SHP77 (cell line): ENCODE measurements at regions not wholly inside any gene's neighbourhood (a gene's known extent, or its start where the extent isn't known, plus 50 kb on each side); places are given as distances from the start of the nearest gene placed in this dataset.

ENCODE experiments used
- DNase-seq, 2 experiments: peaks; one replicate each; lab custom pipeline; 2025; lab: John Stamatoyannopoulos, UW

DNA sequence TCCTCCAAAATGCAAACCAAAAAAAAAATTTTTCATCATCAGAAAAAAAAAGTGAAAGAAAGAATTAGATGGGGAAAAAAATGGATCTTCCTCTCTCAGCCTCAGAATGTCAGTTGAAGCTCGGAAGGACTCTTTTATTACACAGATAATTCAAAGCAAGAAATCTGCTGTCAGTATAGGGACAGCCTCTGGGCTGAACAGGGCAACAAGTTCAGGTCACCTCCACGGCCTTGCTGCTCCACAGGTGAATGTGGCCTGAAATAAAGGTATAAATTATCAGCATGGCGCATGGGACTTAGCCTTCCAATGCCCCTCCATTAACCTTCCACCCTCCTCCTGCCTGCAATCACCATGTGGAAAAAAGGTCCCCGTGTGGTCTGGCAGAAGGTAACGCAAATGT lies 316.8 kb upstream of the POU3F3 start:
- DNase-seq: no peak

DNA sequence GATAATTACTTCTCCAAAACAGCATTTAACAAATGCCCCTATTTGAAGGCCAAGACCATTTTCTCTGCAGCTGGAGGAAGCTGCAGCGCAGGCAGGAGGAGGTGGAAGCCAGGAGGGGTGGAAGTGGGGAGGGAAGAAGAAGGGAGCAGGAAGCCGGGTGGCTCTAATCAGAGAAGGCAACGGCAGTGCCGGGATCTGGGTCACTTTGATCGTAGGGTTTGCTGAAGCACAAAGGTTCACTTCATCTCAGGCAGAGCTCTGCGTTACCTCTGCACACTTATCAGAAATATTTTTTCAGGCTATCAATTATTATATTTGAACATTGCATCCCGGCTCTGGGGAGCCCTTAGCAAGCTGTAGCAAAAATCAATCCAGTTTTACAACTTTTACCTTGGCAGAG lies 315.8 kb upstream of the POU3F3 start:
- DNase-seq: no peak

DNA sequence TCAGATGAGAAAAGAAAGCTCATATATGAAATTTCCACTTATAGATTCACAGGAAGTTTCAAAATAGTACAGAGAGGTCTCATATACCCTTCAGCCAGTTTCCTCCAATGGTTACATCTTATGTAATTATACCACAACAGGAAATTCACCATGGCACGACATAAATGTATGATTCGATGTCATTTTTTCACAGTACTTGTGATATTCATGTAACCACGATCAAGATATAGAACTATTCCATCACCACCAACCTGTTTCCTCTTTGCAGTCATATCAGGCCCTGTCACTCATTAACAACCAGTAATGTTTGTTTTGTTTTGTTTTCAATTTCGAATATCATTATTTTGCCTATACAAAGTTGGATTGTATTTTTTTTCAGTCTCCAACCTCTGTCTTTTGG lies 314.3 kb upstream of the POU3F3 start:
- no peak for DNase-seq

DNA sequence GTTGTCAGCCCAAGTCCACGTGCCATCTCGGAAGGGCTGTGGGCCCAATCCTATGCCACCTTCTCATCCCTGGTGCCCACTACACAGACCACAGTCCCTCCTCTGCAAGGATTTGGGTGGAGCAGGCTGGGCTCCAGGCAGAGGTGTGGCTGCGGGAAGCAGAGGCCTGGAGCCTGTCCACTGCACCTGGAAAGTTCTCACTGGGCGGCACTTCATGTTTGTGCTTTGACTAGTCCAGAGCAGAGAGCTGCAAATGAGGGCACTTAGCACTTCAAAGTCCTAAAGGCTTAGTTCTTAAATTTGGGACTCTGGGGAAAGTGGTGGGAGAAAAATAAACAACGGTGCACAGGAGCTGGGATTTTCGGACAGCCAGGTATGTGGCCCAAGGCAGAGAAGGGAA lies 308.9 kb upstream of the POU3F3 start:
- no peak for DNase-seq

DNA sequence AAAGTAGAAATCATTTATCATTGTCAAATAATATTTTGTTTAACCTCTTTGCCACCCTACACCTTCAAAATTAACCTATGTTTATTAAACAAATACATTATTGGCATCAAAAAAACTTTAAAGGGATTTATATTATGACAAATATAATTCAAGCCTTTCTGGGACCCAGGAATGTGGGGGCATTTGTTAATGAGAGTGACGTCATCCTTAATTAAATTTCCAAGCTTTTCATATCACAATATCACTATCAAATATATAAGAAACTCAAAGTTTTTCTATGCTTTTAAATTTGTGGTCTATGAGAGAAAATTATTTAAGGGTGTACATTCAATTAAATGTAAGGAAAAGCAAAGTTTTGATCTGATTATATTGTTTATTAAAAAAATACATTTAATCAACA lies 307.4 kb upstream of the POU3F3 start:
- DNase-seq: no peak

DNA sequence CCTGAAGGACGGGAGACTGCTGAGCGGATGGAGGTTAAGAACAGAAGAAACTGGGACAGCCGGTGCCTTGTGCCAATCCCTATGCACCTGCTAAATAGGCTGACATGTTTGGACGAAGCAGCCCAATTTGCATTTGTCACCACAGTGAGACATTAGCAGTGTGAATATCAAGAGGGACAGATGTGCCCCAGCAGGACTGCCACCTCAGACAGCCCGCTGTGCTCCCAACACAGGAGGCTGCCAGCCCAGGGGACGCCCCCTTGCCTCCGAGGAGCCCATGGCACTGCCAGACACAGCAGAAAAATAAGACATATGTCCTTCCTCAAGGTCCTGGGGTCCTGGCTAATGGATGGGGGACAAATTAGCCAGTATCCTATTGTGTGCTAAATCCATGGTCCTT lies 306.7 kb upstream of the POU3F3 start:
- DNase-seq: no peak

DNA sequence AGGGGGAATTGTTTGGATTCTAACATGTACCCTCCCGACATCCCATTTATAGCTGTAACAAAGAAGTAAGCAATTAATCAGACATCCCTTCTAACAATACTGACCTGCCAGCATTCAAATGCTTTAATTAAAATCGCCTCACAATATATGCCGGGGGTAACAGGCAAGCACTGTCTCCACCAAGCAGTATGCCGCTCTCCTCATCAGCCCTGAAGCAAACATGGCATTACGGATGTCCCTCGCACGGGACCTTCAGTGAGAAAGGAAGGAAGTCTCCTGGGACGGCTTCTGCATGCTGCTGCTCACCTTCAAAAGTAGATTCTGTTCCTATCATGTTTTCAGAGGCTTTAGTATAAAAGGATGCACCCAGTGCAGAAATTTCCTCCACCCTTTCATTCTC lies 292.7 kb upstream of the POU3F3 start:
- DNase-seq: no peak

DNA sequence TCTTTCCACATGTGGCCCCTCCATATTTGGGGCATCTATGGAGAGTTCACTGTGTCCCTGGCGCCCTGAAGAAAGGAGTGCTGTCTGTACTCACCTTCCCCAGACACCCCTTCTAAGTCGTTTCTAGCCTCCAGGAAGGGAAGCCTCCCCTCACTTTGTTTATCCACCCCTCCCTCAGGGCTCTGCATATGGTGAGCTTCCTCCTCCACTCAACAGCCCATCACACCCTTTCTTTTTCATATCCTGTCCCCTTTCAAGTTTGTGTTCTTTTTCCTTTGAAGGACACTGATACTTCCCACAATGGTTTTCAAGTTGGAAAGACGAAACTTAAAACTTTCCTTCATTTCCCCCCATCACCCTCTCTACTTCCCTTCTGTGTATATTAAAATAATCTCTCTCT lies 291.4 kb upstream of the POU3F3 start:
- DNase-seq: no peak

DNA sequence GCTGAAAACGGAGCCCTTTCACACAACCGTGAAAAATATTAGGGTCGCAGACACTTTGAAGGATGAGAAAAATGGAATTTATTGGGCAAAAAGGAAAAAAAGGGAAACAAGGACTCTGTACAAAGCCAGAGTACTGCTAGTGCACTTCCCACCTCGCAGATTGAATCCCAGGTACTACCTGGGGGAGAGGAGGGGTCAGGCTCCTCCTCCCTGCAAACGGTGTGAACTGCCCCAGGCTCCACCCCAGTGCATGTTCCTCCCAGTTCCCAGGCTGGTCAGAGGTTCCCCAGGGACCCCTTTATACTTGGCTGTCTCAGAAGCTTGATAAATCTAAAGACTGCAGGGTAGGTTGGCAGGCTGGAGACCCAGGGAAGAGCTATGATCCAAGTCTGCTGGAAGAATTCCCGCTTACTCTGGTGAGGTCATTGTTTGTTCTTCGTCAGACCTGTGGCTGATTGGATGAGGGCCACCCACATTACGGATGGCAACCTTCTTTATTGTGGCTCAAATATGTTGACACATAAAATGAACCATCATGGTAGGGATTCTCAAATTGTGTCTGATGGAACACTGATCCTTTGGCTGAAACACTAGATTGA lies 290.4 kb upstream of the POU3F3 start:
- no peak for DNase-seq

DNA sequence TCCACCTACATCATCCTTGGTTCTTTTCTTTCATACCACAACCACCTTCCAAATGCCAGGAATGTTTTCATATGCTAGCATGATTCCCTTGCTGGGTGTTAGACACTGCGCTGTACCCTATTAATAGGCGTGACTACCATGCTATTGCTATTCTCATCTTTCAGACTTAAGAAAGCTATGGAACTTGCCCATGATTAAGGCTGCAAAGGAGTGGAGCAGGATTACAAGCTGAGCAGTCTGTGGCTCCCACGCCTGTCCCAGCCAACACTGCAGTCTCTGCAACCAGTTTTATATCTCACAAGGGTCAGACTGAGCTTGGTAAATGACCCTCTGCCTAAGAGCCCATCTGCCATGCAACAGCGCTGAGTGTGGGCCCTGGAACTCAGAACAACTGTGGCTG lies 285.7 kb upstream of the POU3F3 start:
- no peak for DNase-seq

DNA sequence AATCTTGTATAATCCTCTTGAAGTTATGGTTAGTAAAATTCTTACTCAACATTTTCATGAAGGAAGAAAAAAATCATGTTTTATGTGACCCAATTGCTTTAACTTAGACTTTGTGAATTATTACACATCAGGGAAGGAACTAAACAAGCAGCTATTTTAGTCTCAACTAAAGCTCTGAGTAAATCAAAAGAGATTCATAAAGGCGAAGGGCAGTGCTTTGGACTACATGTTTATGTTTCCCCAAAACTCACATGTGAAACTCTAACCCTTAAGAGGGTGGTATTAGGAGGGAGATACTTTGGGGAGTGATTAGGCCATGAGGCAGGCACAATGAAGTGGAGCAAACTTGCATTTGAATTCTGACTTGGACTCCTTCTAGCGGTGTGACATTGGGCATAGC lies 283.7 kb upstream of the POU3F3 start:
- DNase-seq: no peak

DNA sequence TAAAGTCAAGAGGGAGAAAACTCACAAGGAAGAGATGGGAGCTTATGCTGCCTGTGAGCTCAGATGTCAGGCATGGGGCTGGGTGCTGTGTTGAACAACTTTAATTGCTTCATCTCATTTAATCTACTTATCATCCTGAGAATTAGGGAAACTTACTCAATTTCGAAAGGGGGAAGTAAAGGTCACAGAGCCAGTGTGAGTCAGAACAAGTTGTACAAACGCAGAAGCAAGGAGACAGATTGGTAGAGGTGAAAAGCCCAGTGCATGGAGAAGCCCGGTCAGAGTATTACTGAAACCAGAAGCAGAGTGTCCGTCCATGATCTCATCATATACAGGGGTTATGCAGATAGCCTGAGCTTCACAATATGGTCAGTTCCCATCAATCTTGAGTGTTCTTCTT lies 281.1 kb upstream of the POU3F3 start:
- no peak for DNase-seq

DNA sequence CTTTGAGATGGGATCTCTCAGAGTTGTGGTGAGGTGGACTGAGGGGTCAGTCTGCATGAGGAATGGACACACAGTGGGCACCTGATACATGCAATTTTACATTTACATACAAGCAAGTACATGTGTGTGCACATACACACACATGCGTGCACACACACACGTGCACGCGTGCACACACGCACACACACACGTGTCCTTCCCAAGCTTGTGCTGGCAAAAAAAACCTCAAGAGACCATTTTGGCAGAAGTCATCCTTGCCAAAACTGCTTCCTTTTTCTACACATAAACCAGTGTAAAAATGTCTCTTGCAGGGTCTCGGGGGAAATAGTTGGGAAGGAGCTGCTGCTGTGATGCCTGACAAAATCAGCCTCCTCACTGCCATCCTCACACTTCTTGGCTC lies 279.5 kb upstream of the POU3F3 start:
- no peak for DNase-seq

DNA sequence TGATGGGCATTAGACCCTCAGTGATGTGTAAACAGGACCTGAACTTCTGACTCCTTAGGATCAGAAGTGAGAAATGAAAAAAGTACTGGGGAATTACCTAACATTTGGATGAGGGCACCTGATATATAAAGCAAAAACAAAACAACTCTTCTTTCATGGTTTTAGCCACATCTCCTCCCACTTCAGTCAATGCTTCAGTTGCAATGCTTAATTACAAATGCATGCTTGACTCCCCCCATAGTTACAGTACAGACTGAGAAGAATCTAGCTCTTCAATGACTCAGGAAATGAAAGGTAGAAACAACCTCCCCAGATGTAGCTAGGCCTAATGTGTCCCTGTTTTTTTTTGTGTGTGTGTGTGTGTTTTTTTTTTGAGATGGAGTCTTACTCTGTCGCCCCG lies 276.8 kb upstream of the POU3F3 start:
- no peak for DNase-seq

DNA sequence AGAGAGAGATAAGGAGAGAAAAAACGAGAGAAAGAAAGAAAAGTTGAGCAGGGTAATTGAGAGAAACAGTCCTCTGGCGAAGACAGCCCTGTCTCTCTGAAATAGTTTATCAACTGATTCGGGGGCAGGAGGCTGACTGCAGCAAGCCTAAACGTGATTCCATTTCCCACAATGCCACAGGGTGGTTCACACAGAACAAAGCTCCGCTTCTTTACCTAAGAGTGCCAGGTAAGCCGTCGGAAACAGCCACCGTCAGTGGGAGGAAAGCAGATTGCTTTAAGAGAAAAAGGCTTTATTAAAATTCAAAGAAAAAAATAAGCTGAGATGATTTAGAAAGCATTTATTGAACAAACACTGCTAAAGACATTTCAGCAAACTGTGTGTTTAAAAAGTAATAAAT lies 271.4 kb upstream of the POU3F3 start:
- DNase-seq: no peak

DNA sequence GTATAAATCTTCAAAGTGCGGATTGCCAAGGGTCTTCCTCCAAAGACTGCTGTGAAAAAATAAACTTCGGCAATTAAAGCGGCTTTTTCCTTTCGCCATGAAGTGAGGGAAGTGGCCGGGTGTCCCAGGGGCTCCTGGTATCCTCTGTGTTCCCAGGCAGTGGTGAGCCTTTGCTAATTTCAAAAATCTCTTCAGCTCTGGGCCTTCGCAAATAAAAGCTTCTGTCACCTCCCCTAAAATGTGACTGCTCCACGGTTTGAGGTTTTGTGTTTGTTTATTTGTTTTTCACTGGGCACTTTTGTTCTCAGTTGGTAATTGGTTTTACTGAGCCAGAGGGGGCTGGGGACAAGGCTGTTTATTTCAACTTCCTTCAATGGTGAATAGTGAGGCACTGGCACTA lies 270.1 kb upstream of the POU3F3 start:
- no peak for DNase-seq

DNA sequence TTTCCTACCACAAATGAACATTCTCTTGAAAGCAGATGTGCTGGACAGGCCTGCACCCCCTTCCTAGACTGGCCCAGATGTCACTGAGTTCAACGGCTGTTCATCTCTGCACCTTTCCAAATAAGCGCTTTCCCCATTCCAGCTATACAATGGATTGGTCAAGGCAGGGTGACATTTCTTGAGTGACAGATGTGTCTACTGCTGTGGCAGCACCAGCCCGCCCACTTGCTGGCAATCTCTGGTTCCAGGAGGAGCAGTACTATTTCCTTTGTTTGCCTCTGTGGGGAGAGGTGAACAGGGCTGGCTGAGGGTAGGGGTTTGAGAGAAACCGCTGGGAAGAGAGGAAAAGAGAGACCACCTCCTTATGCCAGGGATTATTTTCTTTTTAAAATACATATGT lies 269.5 kb upstream of the POU3F3 start:
- DNase-seq: no peak

DNA sequence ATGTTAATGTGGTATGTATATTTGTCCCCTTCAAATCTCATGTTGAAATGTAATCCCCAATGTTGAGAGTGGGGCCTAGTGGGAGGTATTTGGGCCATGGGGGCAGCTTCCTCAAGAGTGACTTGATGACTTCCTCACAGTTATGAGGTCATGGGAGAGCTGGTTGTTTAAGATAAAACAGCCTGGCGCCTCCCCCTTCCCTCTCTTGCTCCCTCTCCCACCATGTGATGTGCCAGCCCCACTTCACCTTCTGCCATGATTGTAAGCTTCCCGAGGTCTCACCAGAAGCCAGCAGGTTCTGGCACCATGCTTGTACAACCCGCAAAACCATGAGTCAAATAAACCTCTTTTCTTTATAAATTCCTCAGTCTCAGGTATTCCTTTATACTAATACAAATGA lies 258.3 kb upstream of the POU3F3 start:
- no peak for DNase-seq

DNA sequence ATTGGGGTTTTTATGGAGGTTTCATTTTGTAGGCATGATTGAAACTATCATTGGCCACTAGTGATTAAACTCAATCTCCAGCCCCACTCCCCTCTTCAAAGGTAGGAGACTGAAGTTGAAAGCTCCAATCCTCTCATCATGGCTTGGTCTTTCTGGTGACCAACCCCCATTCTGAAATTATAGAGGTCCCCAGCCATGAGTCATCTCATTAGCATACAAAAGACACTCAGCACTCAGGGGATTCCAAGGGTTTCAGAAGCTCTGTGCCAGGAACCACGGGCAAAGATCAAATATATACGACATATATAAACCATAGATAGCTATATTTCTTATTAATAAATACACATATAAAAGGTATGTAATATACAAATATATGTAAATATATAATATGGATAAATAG lies 256.0 kb upstream of the POU3F3 start:
- DNase-seq: no peak

DNA sequence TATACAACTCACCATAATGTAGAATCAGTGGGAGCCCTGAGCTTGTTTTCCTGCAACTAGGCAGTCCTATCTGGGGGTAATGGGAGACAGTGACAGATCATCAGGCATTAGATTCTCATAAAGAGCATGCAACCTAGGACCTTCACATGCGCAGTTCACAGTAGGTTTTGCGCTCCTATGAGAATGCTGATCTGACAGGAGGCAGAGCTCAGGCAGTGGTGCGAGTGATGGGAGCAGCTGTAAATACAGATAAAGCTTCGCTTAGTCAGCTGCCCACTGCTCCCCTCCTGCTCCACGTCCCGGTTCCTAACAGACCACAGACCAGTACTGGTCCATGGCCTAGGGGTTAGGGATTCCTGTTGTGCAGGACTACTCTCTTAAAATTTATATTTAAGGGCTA lies 255.3 kb upstream of the POU3F3 start:
- DNase-seq: no peak

DNA sequence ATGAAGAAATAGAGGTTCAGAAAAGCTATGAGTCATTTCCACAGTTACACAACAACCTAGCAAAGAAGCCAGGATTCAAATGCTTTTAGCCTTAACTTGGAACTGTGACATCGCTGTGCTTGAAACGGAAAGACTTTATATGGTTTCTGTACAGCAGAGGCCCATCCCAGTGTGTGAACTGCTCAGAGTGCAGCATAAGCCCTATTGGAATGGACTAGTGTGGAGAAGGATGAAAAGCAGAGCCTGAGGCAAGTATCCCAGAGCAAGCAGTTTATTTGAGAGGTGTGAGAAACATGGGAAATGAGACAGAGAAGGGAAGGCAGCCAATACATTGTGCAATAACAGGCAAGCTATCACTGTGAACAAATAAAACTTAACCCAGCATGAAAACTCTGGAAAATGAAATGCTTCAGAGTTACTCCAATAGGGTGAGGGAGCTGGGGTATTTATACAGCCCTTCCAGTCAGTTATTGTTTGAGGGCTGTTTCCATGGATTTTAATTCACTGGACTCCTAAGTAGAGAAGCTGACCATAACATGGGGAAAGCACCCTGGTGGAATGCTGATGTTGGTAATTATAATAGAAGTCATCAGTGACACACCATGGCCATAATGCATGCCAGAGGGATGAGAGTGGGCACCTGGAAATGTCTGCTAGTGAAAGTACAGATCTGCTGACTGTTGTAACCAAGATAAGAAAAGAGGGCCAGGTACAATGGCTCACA lies 254.0 kb upstream of the POU3F3 start:
- DNase-seq: no peak

DNA sequence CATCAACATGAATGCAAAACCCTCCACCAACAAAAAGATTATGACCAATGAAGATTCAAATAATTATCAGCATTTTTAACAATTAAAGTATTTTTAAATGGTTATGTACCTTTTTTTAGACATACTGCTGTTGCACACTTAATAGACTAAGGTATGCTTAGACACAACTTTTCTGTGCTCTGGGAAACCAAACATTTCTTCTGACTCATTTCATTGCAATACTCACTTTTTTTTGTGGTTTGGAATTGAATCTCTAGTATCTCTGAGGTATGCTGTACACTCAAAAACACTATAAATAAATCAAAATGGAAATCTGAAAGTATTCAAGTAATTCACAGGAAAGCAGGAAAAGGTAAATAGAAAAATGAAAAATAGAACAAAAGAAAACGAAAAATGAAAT lies 247.9 kb upstream of the POU3F3 start:
- no peak for DNase-seq

DNA sequence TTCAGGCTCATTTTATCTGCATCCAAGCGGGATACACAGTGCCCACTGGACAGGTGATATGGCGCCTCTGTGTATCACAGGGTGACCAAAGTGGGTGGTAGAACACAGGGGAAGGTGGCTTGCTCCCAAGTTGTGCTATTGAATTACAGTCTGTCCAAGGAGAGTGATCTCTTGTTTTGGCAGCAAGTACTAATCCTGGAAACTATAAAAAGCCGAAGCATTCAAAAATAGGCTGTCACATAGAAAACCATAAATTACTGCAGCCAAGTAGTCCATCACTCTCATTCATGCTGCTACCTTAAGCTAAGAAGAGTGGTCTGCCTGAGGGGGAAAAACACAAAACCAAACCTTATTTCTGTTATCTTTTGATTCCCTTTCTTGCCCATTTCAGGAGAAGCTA lies 237.1 kb upstream of the POU3F3 start:
- DNase-seq: no peak

DNA sequence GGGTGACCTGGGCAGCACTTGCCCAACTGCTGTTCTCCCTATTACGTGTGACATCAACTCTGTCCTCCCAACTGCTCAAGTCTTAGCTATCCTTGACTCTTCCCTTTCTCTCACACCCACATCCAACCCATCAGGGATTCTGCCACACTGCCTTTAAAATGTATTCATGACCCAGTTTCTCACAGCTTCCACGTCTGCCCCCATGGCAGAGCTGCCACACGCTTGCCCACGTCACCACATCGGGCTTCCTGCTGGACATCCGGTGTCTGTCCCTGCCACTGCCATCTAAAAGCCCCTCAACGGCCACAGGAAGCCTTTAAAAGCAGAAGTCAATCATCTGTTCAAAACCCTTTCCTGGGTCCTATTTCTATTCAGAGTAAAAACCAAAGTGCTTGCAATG lies 233.1 kb upstream of the POU3F3 start:
- no peak for DNase-seq
